HG03460 (cell line): ENCODE measurements at regions not wholly inside any gene's neighbourhood (a gene's known extent, or its start where the extent isn't known, plus 50 kb on each side); places are given as distances from the start of the nearest gene placed in this dataset.
A peak's percentile ranks its signal among the peaks of the same experiment; 100 is the strongest.

Source experiments
- ATAC-seq: cut with Tn5 transposase; IDR thresholded peaks from one replicate; pipeline ENCODE4 v1.9.1; 2021; ENCODE audit not compliant: unreplicated experiment

DNA sequence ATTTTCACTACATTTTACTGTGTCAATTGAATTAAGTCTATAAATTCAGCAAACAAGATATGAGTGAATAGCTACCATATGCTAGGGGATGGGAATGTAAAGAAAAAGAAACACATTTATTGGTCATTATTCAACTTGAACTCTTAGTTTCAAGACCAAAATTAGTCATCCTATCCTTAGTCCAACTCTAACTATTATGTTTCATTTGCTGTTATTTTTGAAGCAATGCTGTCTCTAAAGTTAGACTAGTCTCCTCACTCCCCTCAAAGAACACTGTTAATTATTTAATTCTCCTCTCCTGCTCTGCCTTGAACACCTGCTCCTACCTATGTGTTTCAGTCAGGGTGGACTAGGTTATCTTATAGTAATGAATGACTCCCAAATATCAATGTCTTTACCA lies 920.9 kb downstream of the TUSC7 start:
- peak; percentile 73 for ATAC-seq

DNA sequence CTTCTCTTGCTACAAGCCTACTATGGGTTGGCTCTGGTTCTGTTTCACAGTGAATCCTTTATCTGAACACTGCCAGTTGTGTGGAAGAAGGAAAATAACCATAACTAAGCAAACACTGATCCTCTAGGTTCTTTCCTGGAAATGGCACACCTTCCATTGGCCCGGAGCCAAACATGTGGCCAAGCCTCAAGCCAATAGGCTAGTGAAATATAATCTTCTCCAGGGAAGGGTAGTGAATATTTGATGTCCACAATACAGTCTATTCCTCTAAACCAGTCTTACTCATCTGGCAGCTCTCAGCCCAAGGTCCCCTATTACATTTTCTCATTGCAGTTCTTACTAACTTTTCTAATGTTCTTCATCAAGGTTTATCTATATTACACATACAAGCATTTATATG lies 921.3 kb downstream of the TUSC7 start:
- peak; percentile 6 for ATAC-seq

- no peak for ATAC-seq
Observed at GRCh38 chr3:117631781-117632180, 922.2 kb downstream of the TUSC7 start.

DNA sequence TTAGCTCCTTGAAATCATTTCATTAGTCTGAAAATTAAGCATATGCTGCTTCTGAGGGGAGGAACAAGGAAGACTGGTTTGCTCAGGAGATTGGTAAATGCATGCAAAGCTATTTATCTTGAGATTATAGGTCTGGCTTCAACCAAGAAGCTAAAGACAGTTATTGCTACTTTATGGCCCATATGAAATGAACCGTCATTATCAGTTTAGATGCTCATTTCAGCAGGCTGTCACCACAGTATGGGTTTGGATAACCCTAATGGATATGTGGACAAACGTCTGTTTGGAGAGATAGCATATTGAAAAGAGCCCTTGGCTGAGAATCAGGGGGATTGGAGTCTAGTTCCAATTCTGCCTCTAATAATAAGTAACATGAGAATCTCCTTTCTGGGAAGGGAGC lies 922.6 kb downstream of the TUSC7 start:
- no peak for ATAC-seq

DNA sequence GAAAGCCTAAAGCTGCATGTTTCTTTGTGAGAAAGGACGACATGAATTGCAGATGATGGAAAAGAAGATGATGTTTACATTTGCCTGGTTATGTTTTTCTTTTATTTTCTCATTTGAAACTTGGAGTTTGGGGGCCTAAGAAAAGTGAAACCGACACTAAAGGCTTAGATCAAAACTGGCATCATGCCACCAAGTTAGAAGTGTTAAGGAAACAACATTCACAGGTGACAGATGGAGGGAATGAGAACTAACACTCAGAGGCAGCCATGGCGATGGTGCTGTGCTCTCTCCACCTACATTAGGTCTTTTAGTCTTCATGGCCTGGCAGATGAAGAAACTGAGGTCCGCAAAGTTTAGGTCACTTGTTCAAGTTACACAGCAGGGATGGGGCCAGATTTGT lies 923.6 kb downstream of the TUSC7 start:
- no peak for ATAC-seq

GRCh38 chr3:117637666-117638065 lies 928.1 kb downstream of the TUSC7 start:
- no peak for ATAC-seq

GRCh38 chr3:117644203-117644602 lies 934.6 kb downstream of the TUSC7 start:
- no peak for ATAC-seq

DNA sequence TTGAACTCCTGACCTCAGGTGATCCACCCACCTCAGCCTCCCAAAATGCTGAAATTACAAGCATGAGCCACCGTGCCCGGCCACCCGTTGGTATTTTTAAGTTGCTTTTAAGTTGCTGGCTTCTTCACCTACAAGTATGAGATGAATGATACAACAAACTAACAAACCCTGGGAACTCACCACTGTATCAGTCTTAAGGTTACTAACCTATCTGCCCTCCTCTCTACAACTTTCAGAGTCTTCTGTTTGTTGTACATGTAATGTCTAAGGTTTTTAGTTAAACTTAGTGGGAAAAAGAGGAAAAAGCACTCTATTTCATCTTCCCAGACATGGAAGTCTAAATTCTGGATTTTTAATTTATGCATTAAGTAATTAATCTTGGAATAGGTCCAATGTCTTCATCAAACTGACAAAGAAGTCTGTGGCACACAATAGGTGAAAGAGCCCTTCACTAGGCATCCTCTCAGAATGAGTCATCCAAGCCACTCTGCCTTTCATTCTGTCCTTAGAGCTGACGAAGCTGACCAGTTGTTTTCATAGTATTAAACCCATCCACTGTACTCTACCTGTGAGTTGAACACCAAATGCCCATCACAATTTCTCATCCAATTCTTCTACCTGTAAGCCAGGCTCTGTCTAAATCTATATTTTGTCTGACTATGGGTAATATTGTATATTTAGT lies 936.1 kb downstream of the TUSC7 start:
- peak; percentile 83 for ATAC-seq

- no peak for ATAC-seq
Observed at GRCh38 chr3:117647435-117647834, 937.9 kb downstream of the TUSC7 start.

GRCh38 chr3:117651246-117651645 lies 941.7 kb downstream of the TUSC7 start:
- no peak for ATAC-seq

- no peak for ATAC-seq
Observed at GRCh38 chr3:117656391-117656790, 946.8 kb downstream of the TUSC7 start.

DNA sequence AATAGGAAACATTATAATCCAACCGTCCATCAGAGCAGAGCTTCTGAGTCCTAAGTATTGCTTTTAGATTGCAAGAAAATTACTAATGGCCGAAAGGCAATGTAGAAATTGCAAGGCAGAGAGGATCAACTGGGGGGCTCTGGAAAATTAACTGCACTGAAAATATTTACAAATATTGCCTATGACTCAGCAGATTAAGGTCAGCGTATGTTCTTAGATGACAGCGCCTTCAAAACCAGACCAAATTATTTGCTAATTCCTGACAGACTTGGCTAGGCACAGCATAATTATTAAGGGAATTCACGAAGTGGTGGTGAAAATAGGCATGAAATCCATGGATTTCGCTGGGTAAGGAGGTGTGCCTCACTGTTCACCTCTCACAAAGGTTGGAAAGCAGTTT lies 947.7 kb downstream of the TUSC7 start:
- ATAC-seq = no peak

GRCh38 chr3:117660941-117661817 lies 951.6 kb downstream of the TUSC7 start:
- ATAC-seq = no peak

- no peak for ATAC-seq
Observed at GRCh38 chr3:117661818-117662095, 952.2 kb downstream of the TUSC7 start.

GRCh38 chr3:117665296-117665695 lies 955.7 kb downstream of the TUSC7 start:
- no peak for ATAC-seq

DNA sequence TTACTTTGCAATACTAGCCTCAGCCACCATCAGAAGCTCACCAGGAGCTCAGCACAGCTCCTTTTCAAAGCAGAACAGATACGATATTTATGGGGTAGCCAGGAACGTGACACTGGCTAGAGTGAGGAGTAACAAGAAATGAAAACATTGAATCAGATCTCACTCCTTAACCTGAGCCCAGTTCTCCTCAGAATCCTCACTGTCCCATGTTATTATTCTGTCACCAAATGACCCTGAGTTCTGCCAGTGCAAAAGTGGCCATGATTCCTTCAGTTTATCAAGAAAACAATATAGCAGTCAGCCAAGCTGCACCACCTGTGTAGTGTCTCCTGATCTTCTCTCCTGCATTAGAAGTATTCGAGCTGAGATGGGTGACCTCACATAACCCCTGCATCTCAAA lies 956.7 kb downstream of the TUSC7 start:
- no peak for ATAC-seq

GRCh38 chr3:117666812-117667211 lies 957.2 kb downstream of the TUSC7 start:
- ATAC-seq = no peak

GRCh38 chr3:117669774-117670173 lies 960.2 kb downstream of the TUSC7 start:
- no peak for ATAC-seq

GRCh38 chr3:117671722-117672318 lies 962.2 kb downstream of the TUSC7 start:
- no peak for ATAC-seq

DNA sequence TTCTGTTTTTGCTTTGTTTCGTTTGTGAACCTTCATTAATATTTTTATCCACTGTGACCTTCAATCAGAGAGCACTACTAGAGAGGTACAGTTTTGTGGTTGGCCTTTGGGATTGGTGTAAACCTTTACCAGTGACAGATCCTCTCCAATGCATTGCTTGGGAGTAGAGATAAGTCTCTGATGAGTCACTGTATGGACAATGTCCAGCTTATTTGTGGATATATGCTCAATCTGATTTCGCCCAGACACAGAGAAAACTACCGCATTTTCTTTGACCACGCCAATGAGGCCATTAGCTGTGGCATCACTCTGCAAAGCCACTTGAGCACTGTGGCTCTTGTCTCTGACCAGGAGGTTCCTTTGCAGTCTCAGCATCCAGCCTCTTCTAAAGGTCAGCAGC lies 964.7 kb downstream of the TUSC7 start:
- no peak for ATAC-seq

DNA sequence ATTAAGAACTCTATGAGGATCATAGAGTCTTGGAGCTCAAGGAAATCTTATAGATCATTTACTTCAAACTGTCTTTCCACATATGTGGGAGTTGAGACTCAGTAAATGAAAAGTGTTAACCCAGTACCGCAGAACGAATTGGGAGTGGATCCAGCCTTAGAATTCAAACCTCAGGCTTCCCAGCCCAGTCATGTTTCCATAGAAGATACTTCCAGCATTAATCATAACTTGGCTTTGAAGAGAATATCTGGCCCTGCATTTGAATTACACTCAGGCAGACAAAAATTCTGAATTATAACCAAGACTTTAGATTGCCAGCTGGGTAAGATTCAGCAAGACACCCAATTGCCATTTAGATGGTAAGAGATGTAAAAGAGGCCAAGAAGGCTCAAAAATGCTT lies 972.0 kb downstream of the TUSC7 start:
- no peak for ATAC-seq

- ATAC-seq = no peak
Observed at GRCh38 chr3:117687096-117687495, 977.5 kb downstream of the TUSC7 start.
